Lower leg skin (tissue), 4 donors: ENCODE measurements at regions not wholly inside any gene's neighbourhood (a gene's known extent, or its start where the extent isn't known, plus 50 kb on each side); places are given as distances from the start of the nearest gene placed in this dataset.

Source experiments
- DNase-seq, 2 donors: peaks; one replicate each; pipeline ENCODE4 v3.0.0-alpha.2; 2019; ENCODE audit warnings: low spot score in 2 of 2
- H3K4me3 ChIP-seq: fragments of 200-600 bp; sonication (generic); 2 replicates; pipeline ENCODE4 v1.5.1; 2017; ENCODE audit warnings: mild to moderate bottlenecking, low read depth; ENCODE audit not compliant: poor library complexity, severe bottlenecking
- CTCF ChIP-seq, 3 donors: fragments of 450-650 bp; IDR thresholded peaks; one replicate each; pipeline ENCODE4 v1.5.1; 2016; ENCODE audit warnings: antibody characterized with exemption in 3 of 3, mild to moderate bottlenecking in 3 of 3, moderate library complexity in 2 of 3
- POLR2A ChIP-seq, 2 donors: fragments of 450-650 bp; IDR thresholded peaks; one replicate each; pipeline ENCODE4 v1.6.1; 2016 to 2017; ENCODE audit warnings: antibody characterized with exemption in 2 of 2, mild to moderate bottlenecking in 1 of 2, moderate library complexity in 1 of 2
- WGBS, 2 donors: methylation state at CpG; one replicate each; pipeline ENCODE4 v1.1.5; 2018; 5-methylcytosine and 5-hydroxymethylcytosine counted together
- intact Hi-C: fragments of 100-400 bp; cut with DNase I; formaldehyde crosslinking; loops from one replicate; pipeline ENCODE4 v1.15.0; 2023; ENCODE audit warnings: low total_unique reads

- intact Hi-C loops = no loop called here
- 20 to 65% methylated on average over 1 of the region's 1 CpG for WGBS, 2 donors
- no peak overlapping the region for H3K4me3 ChIP-seq
- no peak for TF ChIP-seq POLR2A (IDR thresholded peaks at IDR 0.05)
- TF ChIP-seq CTCF (IDR thresholded peaks at IDR 0.05) = no peak
- DNase-seq = no peak
Observed at GRCh38 chr2:176702131-176702530, 432.9 kb downstream of the MTX2 start.

- intact Hi-C loops = no loop called here
- TF ChIP-seq CTCF (IDR thresholded peaks at IDR 0.05) = no peak
- no peak for TF ChIP-seq POLR2A (IDR thresholded peaks at IDR 0.05)
- no peak for DNase-seq
- no peak overlapping the region for H3K4me3 ChIP-seq
- WGBS, 2 donors = 33 to 39% methylated on average over 3 of the region's 3 CpGs
Observed at GRCh38 chr2:176704282-176704858, 435.1 kb downstream of the MTX2 start.

GRCh38 chr2:176709149-176709951 is 440.1 kb downstream of the MTX2 start:
- intact Hi-C loops = no loop called here
- 53 to 65% methylated on average over 18 of the region's 18 CpGs for WGBS, 2 donors
- DNase-seq = peak; percentile 18 to 86
- no peak for TF ChIP-seq POLR2A (IDR thresholded peaks at IDR 0.05)
- no peak for TF ChIP-seq CTCF (IDR thresholded peaks at IDR 0.05)
- H3K4me3 ChIP-seq = no peak overlapping the region

GRCh38 chr2:176709991-176710390 is 440.7 kb downstream of the MTX2 start:
- TF ChIP-seq POLR2A (IDR thresholded peaks at IDR 0.05) = no peak
- TF ChIP-seq CTCF (IDR thresholded peaks at IDR 0.05) = no peak
- intact Hi-C loops = no loop called here
- no peak overlapping the region for H3K4me3 ChIP-seq
- 62 to 68% methylated on average over 2 of the region's 2 CpGs for WGBS, 2 donors
- DNase-seq = no peak

GRCh38 chr2:176710657-176711186 is 441.5 kb downstream of the MTX2 start:
- no peak for DNase-seq
- intact Hi-C loops = no loop called here
- H3K4me3 ChIP-seq = no peak overlapping the region
- WGBS, 2 donors = 79 to 81% methylated on average over 7 of the region's 7 CpGs
- TF ChIP-seq POLR2A (IDR thresholded peaks at IDR 0.05) = no peak
- no peak for TF ChIP-seq CTCF (IDR thresholded peaks at IDR 0.05)
